Transverse colon (tissue), 4 donors: ENCODE measurements at regions not wholly inside any gene's neighbourhood (a gene's known extent, or its start where the extent isn't known, plus 50 kb on each side); places are given as distances from the start of the nearest gene placed in this dataset.

Source experiments
- DNase-seq: peaks from one replicate; pipeline ENCODE4 v3.0.0-alpha.2; 2019
- H3K27ac ChIP-seq, 4 donors: fragments of 200-600 bp; sonication (generic); 2 replicates each; pipeline ENCODE4 v1.5.1; 2016 to 2018; ENCODE audit warnings: inconsistent platforms in 4 of 4
- H3K27me3 ChIP-seq: fragments of 200-600 bp; sonication (generic); 2 replicates; pipeline ENCODE4 v1.5.1; 2017; ENCODE audit warnings: inconsistent platforms
- H3K36me3 ChIP-seq, 4 donors: fragments of 200-600 bp; sonication (generic); 2 replicates each; pipeline ENCODE4 v1.5.1; 2017 to 2019; ENCODE audit warnings: inconsistent platforms in 4 of 4
- H3K4me1 ChIP-seq, 4 donors: fragments of 200-600 bp; sonication (generic); 2 replicates each; pipeline ENCODE4 v1.5.1; 2017 to 2020; ENCODE audit warnings: inconsistent platforms in 4 of 4
- H3K4me3 ChIP-seq, 4 donors: fragments of 200-600 bp; sonication (generic); 1 replicate in 1 of 4; 2 replicates in 3 of 4; pipeline versions ENCODE4 v1.5.1 to v1.6.1; 2017 to 2019; ENCODE audit warnings: inconsistent platforms in 4 of 4
- H3K9me3 ChIP-seq, 2 donors: fragments of 200-600 bp; sonication (generic); 2 replicates each; pipeline ENCODE4 v1.5.1; 2017 to 2019; ENCODE audit warnings: inconsistent platforms in 2 of 2
- CTCF ChIP-seq, 5 experiments: fragments of 200-600 bp in 3 of 5; fragments of 450-650 bp in 2 of 5; sonication (generic) in 3 of 5; IDR thresholded peaks; 1 replicate in 2 of 5; 2 replicates in 3 of 5; pipeline ENCODE4 v1.5.1; 2016 to 2017; ENCODE audit warnings: antibody characterized with exemption in 5 of 5, inconsistent platforms in 3 of 5, mild to moderate bottlenecking in 2 of 5, moderate library complexity in 1 of 5
- EP300 ChIP-seq: sonication (generic); formaldehyde crosslinking; IDR thresholded peaks from one replicate; pipeline ENCODE4 v1.6.1; 2017; ENCODE audit warnings: antibody characterized with exemption, low read depth
- POLR2A ChIP-seq: fragments of 450-650 bp; IDR thresholded peaks from one replicate; pipeline ENCODE4 v1.6.1; 2016; ENCODE audit warnings: antibody characterized with exemption, mild to moderate bottlenecking, moderate library complexity
- POLR2AphosphoS5 ChIP-seq, 3 donors: sonication (generic); formaldehyde crosslinking; IDR thresholded peaks; one replicate each; pipeline ENCODE4 v1.6.1; 2016; ENCODE audit warnings: antibody characterized with exemption in 3 of 3
- WGBS, 2 donors: methylation state at CpG; one replicate each; pipeline ENCODE4 v1.1.5; 2018; ENCODE audit warnings: low coverage in 1 of 2; 5-methylcytosine and 5-hydroxymethylcytosine counted together
- in situ Hi-C, 4 donors: fragments of 200-750 bp; cut with MboI; loops; one replicate each; pipeline versions ENCODE4 v1.15.0 to v1.15.1; 2017; ENCODE audit warnings: low sequenced_read_pairs in 3 of 4, low pct_ligation_motif_present in 1 of 4, low pct_unique_long_range_greater_than_20kb in 1 of 4
- intact Hi-C: fragments of 100-400 bp; cut with DNase I; formaldehyde crosslinking; loops from one replicate; pipeline ENCODE4 v1.15.1; 2023; ENCODE audit warnings: low total_unique reads

DNA sequence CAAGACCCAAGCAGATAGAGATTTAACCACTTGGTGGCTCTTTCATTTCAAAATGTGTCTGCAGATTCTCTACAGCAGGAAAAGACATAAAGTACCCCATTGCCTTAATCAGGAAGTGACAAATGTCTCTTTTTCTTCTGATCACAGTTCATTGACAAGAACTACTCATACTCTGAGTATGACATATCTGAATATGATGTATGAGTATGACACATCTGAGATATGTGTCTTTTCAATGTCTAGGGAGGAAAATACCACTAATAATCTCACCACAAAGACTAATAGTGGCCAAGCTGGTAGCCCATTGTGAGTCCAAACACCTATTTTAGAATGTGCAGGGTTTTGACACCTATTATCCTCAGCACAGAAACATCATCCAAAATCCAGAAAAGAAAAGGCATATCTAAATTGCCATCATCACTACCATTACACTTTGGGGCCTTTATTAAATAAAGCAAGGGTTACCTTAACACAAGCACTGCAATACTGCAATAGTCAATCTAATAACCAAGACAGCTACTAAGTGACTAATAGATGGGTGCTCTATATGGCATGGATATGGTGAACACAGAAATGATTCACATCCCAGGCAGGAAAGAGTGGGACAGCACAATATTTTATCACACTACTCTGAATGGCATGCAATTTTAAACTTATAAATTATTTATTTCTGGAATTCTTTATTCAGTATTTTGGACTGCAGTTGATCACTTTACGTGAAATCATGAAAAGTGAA is 243.7 kb upstream of the FAR2 start:
- 73 to 87% methylated on average over 1 of the region's 1 CpG for WGBS, 2 donors
- H3K9me3 ChIP-seq = peaks cover 0 to 3% of the 10 kb centered on the region in 2 donors
- no peaks in the 10 kb centered on the region for H3K4me1 ChIP-seq
- no peaks in the 10 kb centered on the region for H3K36me3 ChIP-seq
- in situ Hi-C loops (no loop called here), intact Hi-C loops (no loop called here)
- no peak overlapping the region for H3K27ac ChIP-seq
- TF ChIP-seq CTCF (IDR thresholded peaks at IDR 0.05) (no peak), EP300 (no peak), POLR2A (no peak), POLR2AphosphoS5 (IDR thresholded peaks at IDR 0.05) (no peak)
- DNase-seq = no peak
- H3K4me3 ChIP-seq = no peak overlapping the region
- H3K27me3 ChIP-seq = no peaks in the 10 kb centered on the region

DNA sequence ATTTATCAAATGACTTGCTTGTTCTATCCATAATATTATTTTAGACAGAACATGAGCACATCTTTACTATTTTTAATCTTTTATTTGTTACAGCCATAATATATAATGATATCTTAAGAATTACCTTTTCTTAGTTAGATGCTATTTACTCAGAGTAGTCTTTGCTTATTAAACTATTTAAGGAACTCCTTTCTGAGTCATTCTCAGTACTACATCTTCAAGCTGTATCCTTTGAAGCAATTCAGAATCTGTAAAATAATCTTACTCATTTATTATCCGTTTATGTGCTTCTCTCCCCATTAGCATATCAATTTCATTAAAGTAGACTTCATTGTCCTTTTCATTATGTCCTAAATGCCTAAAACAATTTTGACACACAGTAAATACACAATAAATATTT is 240.4 kb upstream of the FAR2 start:
- 50 to 81% methylated on average over 1 of the region's 1 CpG for WGBS, 2 donors
- in situ Hi-C loops (no loop called here), intact Hi-C loops (no loop called here)
- no peak for TF ChIP-seq EP300
- no peak for TF ChIP-seq CTCF (IDR thresholded peaks at IDR 0.05)
- no peak for TF ChIP-seq POLR2AphosphoS5 (IDR thresholded peaks at IDR 0.05)
- TF ChIP-seq POLR2A = no peak
- no peak overlapping the region for H3K27ac ChIP-seq
- no peaks in the 10 kb centered on the region for H3K36me3 ChIP-seq
- DNase-seq = no peak
- H3K9me3 ChIP-seq = peaks cover 7 to 11% of the 10 kb centered on the region in 2 donors
- H3K4me1 ChIP-seq = no peaks in the 10 kb centered on the region
- H3K4me3 ChIP-seq = no peak overlapping the region
- no peaks in the 10 kb centered on the region for H3K27me3 ChIP-seq

GRCh38 chr12:28909291-28909690 is 239.8 kb upstream of the FAR2 start:
- intact Hi-C loops = no loop called here

More at GRCh38 chr12:28909291-28909690, 239.8 kb upstream of the FAR2 start:
- 66 to 100% methylated on average over 1 of the region's 1 CpG for WGBS, 2 donors
- Histone ChIP-seq H3K4me1 (no peaks in the 10 kb centered on the region), H3K9me3 (peaks cover 7 to 17% of the 10 kb centered on the region in 2 donors), H3K27me3 (no peaks in the 10 kb centered on the region), H3K36me3 (no peaks in the 10 kb centered on the region), H3K27ac (no peak overlapping the region), H3K4me3 (no peak overlapping the region)
- DNase-seq = no peak
- TF ChIP-seq CTCF (IDR thresholded peaks at IDR 0.05) = no peak
- TF ChIP-seq EP300 = no peak
- TF ChIP-seq POLR2A = no peak
- no peak for TF ChIP-seq POLR2AphosphoS5 (IDR thresholded peaks at IDR 0.05)
- in situ Hi-C loops = no loop called here
